COR-L47 (cell line): ENCODE measurements at regions not wholly inside any gene's neighbourhood (a gene's known extent, or its start where the extent isn't known, plus 50 kb on each side); places are given as distances from the start of the nearest gene placed in this dataset.

ENCODE experiments used
- DNase-seq: peaks from one replicate; lab custom pipeline; 2025; lab: John Stamatoyannopoulos, UW

GRCh38 chr5:157914151-157914788 is 55.3 kb upstream of the CLINT1 start:
- peak; percentile 10 for DNase-seq

GRCh38 chr5:157913575-157913974 is 54.6 kb upstream of the CLINT1 start:
- DNase-seq = peak; percentile 50

GRCh38 chr5:157912621-157913325 is 53.8 kb upstream of the CLINT1 start:
- DNase-seq = peak; percentile 41

GRCh38 chr5:157911568-157911967 is 52.6 kb upstream of the CLINT1 start:
- no peak for DNase-seq
